ENCODE measurements at regions not wholly inside any gene's neighbourhood (a gene's known extent, or its start where the extent isn't known, plus 50 kb on each side); places are given as distances from the start of the nearest gene placed in this dataset.
"Not testable (repeated sequence)": the region's sequence is repeated elsewhere in the genome, so short reads cannot be mapped to it uniquely, and the experiment has no call there.

DNA sequence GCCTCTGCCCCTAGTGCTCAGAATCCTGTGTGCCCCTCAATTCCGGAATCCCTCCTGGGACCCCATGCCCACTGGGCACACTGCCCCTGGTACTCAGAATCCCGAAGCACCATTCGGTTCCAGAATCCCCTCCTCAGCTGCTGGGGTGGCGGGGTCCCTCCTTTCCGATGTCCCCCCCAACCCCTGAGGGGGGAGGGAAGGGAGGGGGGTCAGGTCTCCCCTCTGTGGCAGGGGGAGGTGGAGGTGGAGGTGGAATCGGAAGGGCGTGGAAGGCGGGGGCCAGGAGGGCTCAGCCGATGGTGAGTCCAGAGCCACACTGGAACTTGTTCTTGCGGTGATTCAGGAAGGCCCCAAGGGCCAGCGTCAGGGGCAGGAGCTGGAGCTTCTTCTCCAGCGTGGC, 164.3 kb downstream of the POTEM start:
- H3K27me3 ChIP-seq (ENCODE audit: control insufficient read depth, insufficient read depth, low read length); H3K9me3 ChIP-seq (ENCODE audit: control insufficient read depth in 2 of 3, insufficient read depth in 1 of 3, low read length in 3 of 3); H3K9ac ChIP-seq (ENCODE audit: low read length in 3 of 3); H3K27ac ChIP-seq (ENCODE audit: low read depth in 2 of 2, low read length in 2 of 2); DNase-seq; H3K4me1 ChIP-seq (ENCODE audit: control insufficient read depth in 2 of 3, insufficient read depth in 2 of 3, low read depth in 1 of 3, low read length in 3 of 3); H3K4me3 ChIP-seq (ENCODE audit: low read length in 3 of 3); FAIRE-seq; intact Hi-C loops (cut with DNase I); H3K36me3 ChIP-seq (ENCODE audit: control insufficient read depth in 2 of 3, insufficient read depth in 3 of 3, low read length in 3 of 3): not testable (repeated sequence)

DNA sequence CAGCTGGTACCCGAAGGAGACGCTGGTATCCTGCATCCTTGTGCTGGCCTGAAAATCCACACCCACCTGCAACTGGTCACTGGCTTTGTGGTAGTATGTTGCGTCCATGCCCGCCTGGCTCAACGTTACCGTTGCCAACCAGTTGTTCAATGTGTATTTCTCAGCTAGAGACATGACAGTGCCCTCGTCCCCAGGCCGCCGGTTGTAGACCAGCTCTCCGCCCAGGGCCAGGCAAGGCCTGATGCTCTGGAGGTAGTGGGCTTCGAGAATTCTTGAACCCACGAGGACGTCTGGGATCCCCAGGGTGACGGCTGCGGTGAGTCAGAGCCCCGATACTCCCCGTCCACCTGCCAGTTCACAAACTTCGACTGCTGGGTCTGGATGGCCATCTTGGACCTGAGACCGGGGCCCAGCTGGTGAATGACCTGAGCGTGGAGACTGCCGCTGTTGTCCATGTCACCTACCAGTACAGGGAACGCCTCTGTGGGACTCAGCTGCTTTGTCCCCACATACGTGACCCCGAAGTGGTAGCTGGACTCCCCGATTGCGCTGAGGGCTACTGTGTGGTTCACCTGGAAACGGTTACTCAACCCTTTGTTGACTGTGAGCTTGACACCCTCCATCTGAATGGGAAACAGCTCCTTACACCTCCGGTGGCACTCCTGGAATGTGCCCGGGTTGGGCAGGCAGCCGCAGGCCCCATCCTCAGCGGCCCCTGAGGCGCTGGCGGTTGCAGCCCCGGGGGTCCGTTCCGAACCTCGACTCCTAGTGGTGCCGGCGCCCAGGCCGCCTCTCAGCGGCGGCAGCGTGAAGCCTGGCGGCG, 165.0 kb downstream of the POTEM start:
- H3K9me3 ChIP-seq (ENCODE audit: control insufficient read depth in 2 of 3, insufficient read depth in 1 of 3, low read length in 3 of 3); H3K36me3 ChIP-seq (ENCODE audit: control insufficient read depth in 2 of 3, insufficient read depth in 3 of 3, low read length in 3 of 3); H3K4me1 ChIP-seq (ENCODE audit: control insufficient read depth in 2 of 3, insufficient read depth in 2 of 3, low read depth in 1 of 3, low read length in 3 of 3); DNase-seq; FAIRE-seq; H3K27me3 ChIP-seq (ENCODE audit: control insufficient read depth, insufficient read depth, low read length); intact Hi-C loops (cut with DNase I); H3K9ac ChIP-seq (ENCODE audit: low read length in 3 of 3); H3K4me3 ChIP-seq (ENCODE audit: low read length in 3 of 3); H3K27ac ChIP-seq (ENCODE audit: low read depth in 2 of 2, low read length in 2 of 2): not testable (repeated sequence)

DNA sequence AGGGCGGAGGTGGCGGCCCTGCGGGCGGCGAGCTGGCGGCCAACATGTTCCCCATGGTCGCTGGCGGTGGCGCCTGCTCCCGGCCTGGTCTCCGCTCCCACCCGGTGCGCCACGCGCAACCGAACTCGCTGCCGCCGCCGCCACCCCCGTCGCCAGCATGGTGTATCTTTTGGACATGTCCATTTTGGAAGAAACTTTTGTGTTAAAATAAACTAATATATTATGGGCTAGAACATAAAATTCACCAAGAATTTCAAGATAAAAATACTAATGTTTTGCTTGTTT, 165.5 kb downstream of the POTEM start:
- intact Hi-C loops (cut with DNase I); FAIRE-seq; H3K4me3 ChIP-seq (ENCODE audit: low read length in 3 of 3); H3K4me1 ChIP-seq (ENCODE audit: control insufficient read depth in 2 of 3, insufficient read depth in 2 of 3, low read depth in 1 of 3, low read length in 3 of 3); H3K9me3 ChIP-seq (ENCODE audit: control insufficient read depth in 2 of 3, insufficient read depth in 1 of 3, low read length in 3 of 3); H3K27ac ChIP-seq (ENCODE audit: low read depth in 2 of 2, low read length in 2 of 2); H3K27me3 ChIP-seq (ENCODE audit: control insufficient read depth, insufficient read depth, low read length); H3K9ac ChIP-seq (ENCODE audit: low read length in 3 of 3); DNase-seq; H3K36me3 ChIP-seq (ENCODE audit: control insufficient read depth in 2 of 3, insufficient read depth in 3 of 3, low read length in 3 of 3): not testable (repeated sequence)

DNA sequence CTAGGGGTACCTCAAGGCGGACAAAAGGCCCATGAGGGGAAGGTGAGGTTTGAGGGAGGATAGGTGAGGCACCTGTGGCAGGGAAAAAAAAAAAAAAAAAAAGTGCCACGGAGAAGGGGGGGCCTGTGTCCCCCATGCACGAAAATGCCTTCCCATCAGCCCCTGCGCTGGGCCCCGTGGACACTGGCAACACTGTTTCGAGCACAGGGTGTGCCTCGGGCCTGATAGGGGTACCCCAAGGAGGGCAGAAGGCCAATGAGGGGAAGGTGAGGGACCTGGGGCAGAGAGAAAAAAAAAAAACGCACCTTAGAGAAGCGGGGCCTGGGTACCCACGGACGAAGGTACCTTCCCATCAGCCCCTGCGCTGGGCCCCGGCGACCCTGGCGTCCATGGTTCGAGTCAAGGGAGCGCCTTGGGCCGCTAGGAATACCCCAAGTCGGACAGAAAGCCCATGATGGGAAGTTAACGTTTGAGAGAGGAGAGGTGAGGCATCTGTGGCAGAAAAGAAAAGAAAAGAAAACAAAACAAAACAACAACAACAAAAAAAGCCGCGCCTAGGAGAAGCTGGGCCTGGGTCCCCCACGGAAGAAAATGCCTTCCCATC, 190.0 kb downstream of the POTEM start:
- intact Hi-C loops (cut with DNase I); H3K27ac ChIP-seq (ENCODE audit: low read depth in 2 of 2, low read length in 2 of 2); FAIRE-seq; H3K36me3 ChIP-seq (ENCODE audit: control insufficient read depth in 2 of 3, insufficient read depth in 3 of 3, low read length in 3 of 3); H3K4me3 ChIP-seq (ENCODE audit: low read length in 3 of 3); H3K27me3 ChIP-seq (ENCODE audit: control insufficient read depth, insufficient read depth, low read length); H3K9me3 ChIP-seq (ENCODE audit: control insufficient read depth in 2 of 3, insufficient read depth in 1 of 3, low read length in 3 of 3); H3K4me1 ChIP-seq (ENCODE audit: control insufficient read depth in 2 of 3, insufficient read depth in 2 of 3, low read depth in 1 of 3, low read length in 3 of 3); H3K9ac ChIP-seq (ENCODE audit: low read length in 3 of 3): not testable (repeated sequence)
- DNase-seq = peak in 1 of 5 donors; percentile 26

DNA sequence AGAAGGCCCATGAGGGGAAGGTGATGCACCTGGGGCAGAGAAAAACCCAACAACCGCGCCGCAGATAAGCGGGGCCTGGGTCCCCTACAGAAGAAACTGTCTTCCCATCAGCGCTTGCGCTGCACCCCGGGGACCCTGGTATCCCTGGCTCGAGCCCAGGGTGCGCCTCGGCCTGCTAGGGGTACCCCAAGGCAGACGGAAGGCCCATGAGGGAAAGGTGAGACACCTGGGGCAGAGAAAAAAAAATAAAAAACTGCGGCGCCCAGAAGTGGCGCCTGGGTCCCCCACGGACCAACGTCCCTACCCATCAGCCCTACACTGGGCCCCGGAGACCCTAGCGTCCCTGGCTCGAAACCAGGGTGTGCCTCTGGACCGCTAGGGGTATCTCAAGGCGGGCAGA, 190.8 kb downstream of the POTEM start:
- H3K36me3 ChIP-seq (ENCODE audit: control insufficient read depth in 2 of 3, insufficient read depth in 3 of 3, low read length in 3 of 3); H3K9me3 ChIP-seq (ENCODE audit: control insufficient read depth in 2 of 3, insufficient read depth in 1 of 3, low read length in 3 of 3); FAIRE-seq; H3K4me1 ChIP-seq (ENCODE audit: control insufficient read depth in 2 of 3, insufficient read depth in 2 of 3, low read depth in 1 of 3, low read length in 3 of 3); intact Hi-C loops (cut with DNase I); H3K4me3 ChIP-seq (ENCODE audit: low read length in 3 of 3); H3K27ac ChIP-seq (ENCODE audit: low read depth in 2 of 2, low read length in 2 of 2); H3K9ac ChIP-seq (ENCODE audit: low read length in 3 of 3); H3K27me3 ChIP-seq (ENCODE audit: control insufficient read depth, insufficient read depth, low read length): not testable (repeated sequence)
- peak in 1 of 5 donors; percentile 34 for DNase-seq

DNA sequence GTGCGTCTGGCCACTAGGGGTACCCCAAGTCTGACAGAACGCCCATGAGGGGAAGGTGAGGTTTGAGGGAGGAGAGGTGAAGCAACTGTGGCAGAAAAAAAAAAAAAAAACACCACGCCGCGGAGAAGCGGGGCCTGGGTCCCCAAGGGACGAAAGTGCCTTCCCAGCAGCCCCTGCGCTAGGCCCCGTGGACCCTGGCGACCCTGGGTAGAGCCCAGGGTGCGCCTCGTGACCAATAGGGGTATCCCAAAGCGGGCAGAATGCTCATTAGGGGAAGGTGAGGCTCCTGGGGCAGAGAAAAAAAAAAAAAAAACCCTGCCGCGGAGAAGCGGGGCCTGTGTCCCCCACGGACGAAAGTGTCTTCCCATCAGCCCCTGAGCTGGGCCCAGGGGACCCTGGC, 191.4 kb downstream of the POTEM start:
- H3K9me3 ChIP-seq (ENCODE audit: control insufficient read depth in 2 of 3, insufficient read depth in 1 of 3, low read length in 3 of 3); H3K9ac ChIP-seq (ENCODE audit: low read length in 3 of 3); H3K4me1 ChIP-seq (ENCODE audit: control insufficient read depth in 2 of 3, insufficient read depth in 2 of 3, low read depth in 1 of 3, low read length in 3 of 3); FAIRE-seq; H3K4me3 ChIP-seq (ENCODE audit: low read length in 3 of 3); H3K27ac ChIP-seq (ENCODE audit: low read depth in 2 of 2, low read length in 2 of 2); H3K27me3 ChIP-seq (ENCODE audit: control insufficient read depth, insufficient read depth, low read length); H3K36me3 ChIP-seq (ENCODE audit: control insufficient read depth in 2 of 3, insufficient read depth in 3 of 3, low read length in 3 of 3); intact Hi-C loops (cut with DNase I); DNase-seq: not testable (repeated sequence)

DNA sequence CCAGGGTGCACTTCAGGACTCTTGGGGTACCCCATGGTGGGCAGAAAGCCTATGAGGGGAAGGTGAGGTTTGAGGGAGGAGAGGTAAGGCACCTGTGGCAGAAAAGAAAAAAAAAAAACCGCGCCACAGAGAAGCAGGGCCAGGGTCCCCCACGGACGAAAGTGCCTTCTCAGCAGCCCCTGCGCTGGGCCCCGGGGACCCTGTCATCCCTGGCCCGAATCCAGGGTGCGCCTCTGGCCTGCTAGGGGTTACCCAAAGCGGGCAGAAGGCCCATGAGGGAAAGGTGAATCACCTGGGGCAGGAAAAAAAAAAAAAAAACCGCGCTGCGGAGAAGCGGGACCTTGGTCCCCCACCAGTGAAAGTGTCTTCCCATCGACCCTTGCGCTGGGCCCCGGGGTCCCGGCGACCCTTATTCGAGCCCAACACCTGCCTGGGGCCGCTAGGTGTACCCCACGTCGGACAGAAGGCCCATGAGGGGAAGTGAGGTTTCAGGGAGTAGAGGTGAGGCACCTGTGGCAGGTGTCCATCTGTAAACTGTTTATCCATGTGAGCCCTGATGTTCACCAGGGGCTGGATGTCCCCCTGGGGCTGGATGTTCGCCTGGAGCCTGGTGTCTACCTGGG, 191.9 kb downstream of the POTEM start:
- H3K27ac ChIP-seq (ENCODE audit: low read depth in 2 of 2, low read length in 2 of 2); H3K4me3 ChIP-seq (ENCODE audit: low read length in 3 of 3); intact Hi-C loops (cut with DNase I); H3K9ac ChIP-seq (ENCODE audit: low read length in 3 of 3); H3K4me1 ChIP-seq (ENCODE audit: control insufficient read depth in 2 of 3, insufficient read depth in 2 of 3, low read depth in 1 of 3, low read length in 3 of 3); H3K27me3 ChIP-seq (ENCODE audit: control insufficient read depth, insufficient read depth, low read length); FAIRE-seq; H3K9me3 ChIP-seq (ENCODE audit: control insufficient read depth in 2 of 3, insufficient read depth in 1 of 3, low read length in 3 of 3); H3K36me3 ChIP-seq (ENCODE audit: control insufficient read depth in 2 of 3, insufficient read depth in 3 of 3, low read length in 3 of 3): not testable (repeated sequence)
- DNase-seq = peak in 1 of 5 donors; percentile 29

DNA sequence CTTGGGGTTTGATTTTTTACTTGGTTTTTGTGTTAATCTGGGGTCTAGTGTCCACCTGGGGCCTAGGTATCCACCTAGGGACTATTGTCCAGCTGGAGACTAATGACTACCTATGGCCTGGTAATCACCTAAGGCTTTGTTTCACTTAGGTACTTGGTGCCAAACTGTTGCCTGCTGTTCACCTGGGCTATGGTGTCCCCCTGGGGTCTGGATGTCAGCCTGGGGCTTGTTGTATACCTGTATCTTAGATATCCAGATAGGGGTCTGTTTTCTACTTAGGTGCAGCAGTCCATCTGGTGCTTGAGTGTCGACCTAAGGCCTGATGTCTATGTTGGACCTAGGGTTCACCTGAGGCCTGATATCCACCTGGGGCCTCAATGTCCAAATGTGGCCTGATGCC, 193.1 kb downstream of the POTEM start:
- H3K27ac ChIP-seq (ENCODE audit: low read depth in 2 of 2, low read length in 2 of 2); H3K9me3 ChIP-seq (ENCODE audit: control insufficient read depth in 2 of 3, insufficient read depth in 1 of 3, low read length in 3 of 3); H3K9ac ChIP-seq (ENCODE audit: low read length in 3 of 3); H3K27me3 ChIP-seq (ENCODE audit: control insufficient read depth, insufficient read depth, low read length); intact Hi-C loops (cut with DNase I); FAIRE-seq; DNase-seq; H3K36me3 ChIP-seq (ENCODE audit: control insufficient read depth in 2 of 3, insufficient read depth in 3 of 3, low read length in 3 of 3); H3K4me1 ChIP-seq (ENCODE audit: control insufficient read depth in 2 of 3, insufficient read depth in 2 of 3, low read depth in 1 of 3, low read length in 3 of 3); H3K4me3 ChIP-seq (ENCODE audit: low read length in 3 of 3): not testable (repeated sequence)

All from kidney (tissue), 10 donors.